ENCODE measurements at regions not wholly inside any gene's neighbourhood (a gene's known extent, or its start where the extent isn't known, plus 50 kb on each side); places are given as distances from the start of the nearest gene placed in this dataset.

DNA sequence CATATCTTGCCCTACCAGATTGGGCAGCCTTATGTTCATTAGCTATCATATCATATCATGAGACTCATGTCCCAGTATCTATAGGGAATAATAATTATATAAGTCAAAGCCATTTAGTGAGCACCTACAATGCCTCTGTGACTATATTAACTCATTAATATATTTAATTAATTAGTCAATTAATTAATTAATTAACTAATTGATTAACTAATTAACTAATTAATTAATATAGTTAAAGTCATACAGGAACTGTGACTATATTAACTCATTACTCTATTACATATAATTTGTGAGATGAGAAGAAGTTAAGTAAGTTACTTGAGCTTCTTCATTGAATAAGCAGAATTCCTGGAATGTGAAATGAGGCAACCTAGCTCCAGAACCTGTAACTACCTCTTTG, 588.3 kb upstream of the SLITRK1 start:
- TF ChIP-seq, protein P1, sequence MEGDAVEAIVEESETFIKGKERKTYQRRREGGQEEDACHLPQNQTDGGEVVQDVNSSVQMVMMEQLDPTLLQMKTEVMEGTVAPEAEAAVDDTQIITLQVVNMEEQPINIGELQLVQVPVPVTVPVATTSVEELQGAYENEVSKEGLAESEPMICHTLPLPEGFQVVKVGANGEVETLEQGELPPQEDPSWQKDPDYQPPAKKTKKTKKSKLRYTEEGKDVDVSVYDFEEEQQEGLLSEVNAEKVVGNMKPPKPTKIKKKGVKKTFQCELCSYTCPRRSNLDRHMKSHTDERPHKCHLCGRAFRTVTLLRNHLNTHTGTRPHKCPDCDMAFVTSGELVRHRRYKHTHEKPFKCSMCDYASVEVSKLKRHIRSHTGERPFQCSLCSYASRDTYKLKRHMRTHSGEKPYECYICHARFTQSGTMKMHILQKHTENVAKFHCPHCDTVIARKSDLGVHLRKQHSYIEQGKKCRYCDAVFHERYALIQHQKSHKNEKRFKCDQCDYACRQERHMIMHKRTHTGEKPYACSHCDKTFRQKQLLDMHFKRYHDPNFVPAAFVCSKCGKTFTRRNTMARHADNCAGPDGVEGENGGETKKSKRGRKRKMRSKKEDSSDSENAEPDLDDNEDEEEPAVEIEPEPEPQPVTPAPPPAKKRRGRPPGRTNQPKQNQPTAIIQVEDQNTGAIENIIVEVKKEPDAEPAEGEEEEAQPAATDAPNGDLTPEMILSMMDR (conservative IDR thresholded peaks at IDR 0.05), result no peak
- H3K27ac ChIP-seq, result no peak overlapping the region

DNA sequence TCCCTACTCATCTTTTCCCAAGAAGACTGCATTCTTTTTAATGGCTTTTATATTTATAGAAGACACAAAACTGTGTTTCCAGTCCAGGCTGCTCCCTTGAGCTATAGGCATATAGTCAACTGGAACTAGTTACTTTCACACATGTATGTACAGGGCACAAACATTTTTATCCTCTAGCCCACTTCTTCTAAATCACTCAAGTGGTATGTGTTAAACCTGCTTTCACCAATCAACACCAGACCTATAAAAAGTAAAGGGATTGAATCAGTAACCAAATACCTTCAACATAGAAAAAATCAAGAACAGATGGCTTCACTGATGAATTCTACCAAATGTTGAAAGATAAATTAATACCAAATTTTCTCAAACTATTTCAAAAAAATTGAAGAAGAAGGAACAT, 584.2 kb upstream of the SLITRK1 start:
- H3K27ac ChIP-seq, result no peak overlapping the region
- TF ChIP-seq, protein P1 (conservative IDR thresholded peaks at IDR 0.05), result no peak
- TF ChIP-seq ZFX (IDR thresholded peaks at IDR 0.05), result no peak

DNA sequence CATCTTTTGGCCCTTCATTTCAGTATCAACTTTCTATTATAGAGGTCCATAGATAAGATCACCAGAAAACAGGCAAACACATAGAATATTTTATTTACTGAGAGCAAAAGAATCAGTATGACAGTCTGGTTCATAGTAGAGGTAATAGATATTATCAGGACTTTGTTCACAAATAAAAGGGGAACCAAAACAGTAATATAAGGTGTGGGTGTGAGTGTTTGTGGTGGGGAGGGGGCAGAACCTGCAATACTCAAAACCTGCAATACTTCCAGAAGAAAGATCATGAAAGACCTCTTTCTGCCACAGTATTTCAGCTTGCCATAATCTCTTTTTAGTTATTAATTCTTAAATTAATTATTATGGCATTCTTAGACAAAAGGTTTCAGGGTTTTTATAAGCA, 578.7 kb upstream of the SLITRK1 start:
- no peak overlapping the region for H3K27ac ChIP-seq
- TF ChIP-seq, protein P1 (conservative IDR thresholded peaks at IDR 0.05), result no peak
- TF ChIP-seq ZFX (IDR thresholded peaks at IDR 0.05), result no peak

DNA sequence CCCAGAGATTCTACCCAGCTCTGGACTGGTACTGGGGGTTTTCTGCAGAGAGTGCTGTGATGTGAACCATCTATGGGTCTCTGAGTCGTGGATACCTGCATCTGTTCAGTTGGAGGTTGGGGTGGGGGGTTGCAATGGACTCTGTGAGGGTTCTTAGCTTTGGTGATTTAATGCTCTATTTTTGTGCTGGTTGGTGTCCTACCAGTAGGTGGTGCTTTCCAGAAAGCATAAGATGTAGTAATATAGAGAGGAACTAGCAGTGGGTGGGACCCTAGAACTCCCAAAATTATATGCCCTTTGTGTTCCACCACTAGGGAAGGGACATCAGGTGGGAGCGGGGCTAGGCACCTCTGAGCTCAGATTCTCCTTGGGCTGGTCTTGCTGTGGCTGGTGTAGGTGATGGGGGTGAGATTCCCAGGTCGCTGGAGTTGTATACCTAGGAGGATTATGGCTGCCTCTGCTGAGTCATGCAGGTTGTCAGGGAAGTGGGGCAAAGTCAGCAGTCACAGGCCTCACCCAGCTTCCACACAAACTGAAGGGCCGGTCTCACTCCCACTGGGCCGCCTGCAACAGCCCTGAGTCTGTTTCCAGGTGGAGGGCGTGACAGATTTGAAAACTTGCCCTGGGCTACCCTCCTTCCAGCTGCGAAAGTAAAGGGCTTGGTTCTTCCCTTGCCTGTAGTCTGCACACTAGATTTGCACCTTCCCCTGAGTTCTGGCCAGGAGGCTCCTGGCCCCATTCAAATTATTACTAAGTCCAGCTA, 573.0 kb upstream of the SLITRK1 start:
- no peak for TF ChIP-seq ZFX (IDR thresholded peaks at IDR 0.05)
- TF ChIP-seq, protein P1 (conservative IDR thresholded peaks at IDR 0.05), result peak; percentile 31
- no peak overlapping the region for H3K27ac ChIP-seq

DNA sequence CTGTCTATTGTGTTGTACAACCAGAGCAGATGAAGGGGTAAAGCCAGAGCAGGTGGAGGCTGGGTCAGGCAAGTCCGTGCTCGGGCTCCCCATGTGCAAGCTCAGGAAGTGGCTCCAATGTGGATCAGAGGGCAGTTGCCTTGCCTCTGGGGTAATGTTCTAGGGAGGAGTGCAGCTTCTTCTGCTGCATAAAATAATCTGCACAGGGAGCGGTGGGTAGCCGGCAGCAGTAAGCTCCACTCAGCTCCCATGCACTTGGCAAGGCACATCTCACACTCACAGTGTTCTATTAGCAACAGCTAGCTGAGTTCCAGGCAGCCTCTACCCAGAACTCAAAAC, 565.3 kb upstream of the SLITRK1 start:
- TF ChIP-seq, protein P1 (conservative IDR thresholded peaks at IDR 0.05), result no peak
- TF ChIP-seq ZFX (IDR thresholded peaks at IDR 0.05), result no peak
- no peak overlapping the region for H3K27ac ChIP-seq

DNA sequence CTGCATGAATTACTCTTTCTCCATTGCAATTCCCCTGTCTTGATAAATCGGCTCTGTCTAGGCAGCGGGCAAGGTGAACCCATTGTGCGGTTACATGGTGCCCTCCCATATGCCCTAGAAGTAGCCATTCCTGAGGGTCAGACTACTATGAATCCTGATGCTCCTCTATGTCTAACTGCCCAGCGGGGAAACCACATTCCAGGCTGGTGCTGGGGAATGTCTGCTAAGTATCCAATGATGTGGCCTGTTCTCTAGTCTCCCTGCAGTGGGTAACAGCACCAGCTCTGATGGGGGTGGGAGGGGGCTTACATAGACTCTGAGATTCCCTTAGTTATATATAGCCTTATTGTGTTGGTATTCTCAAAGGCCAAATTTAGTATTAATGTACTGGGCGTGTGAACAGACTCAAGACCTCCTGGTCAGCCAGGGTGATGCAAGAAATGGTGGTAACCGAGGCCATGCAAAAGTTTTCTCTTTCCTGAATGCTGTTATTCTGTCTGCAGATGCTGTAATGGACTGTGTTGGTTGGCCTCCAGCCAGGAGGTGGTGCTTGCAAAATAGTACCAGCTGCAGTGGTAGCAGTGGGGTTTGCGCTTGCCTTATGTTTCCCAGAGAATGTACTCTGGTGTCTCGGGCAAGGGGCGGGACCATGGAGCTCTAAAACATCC, 564.8 kb upstream of the SLITRK1 start:
- H3K27ac ChIP-seq, result no peak overlapping the region
- TF ChIP-seq, protein P1 (conservative IDR thresholded peaks at IDR 0.05), result no peak
- TF ChIP-seq ZFX (IDR thresholded peaks at IDR 0.05), result no peak

DNA sequence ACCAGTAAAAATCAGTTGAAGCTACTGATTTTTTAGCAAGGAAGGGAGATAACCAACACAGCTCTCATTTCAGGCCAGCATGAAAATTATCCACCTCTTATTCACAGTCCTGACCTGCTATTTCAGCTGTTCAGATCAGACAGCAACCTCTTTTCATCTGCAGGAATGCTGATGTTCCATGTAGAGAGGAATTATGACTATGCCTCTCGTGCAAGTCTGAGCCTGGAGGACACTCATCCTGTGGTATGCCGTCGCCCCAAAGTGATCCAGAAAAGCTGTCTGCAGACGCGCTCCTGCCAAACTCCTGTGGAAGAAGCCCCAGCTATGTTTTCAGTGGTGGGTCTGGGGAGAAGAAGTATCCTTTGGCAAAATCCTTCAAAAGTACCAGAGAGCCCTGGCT, 563.5 kb upstream of the SLITRK1 start:
- TF ChIP-seq, protein P1 (conservative IDR thresholded peaks at IDR 0.05), result no peak
- no peak for TF ChIP-seq ZFX (IDR thresholded peaks at IDR 0.05)
- no peak overlapping the region for H3K27ac ChIP-seq
